ENCODE measurements at regions not wholly inside any gene's neighbourhood (a gene's known extent, or its start where the extent isn't known, plus 50 kb on each side); places are given as distances from the start of the nearest gene placed in this dataset.
A peak's percentile ranks its signal among the peaks of the same experiment; 100 is the strongest.

DNA sequence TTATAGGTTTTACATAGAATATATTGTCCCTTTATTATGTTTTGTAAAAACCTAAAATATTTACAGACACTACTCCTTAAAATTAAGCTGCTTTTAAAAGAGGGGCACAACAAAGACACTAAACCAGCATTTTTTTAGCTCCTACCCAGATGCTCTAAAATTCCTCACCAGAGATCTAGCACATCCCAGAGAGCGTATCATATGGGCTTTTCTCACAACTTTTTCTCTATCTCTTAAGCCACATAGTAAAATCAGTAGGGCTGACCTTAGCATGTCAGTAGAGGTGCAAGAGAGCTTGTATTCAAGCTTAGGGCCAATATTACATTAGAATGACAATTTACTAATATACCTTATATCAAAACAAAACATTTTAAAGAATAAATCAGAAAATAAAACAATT, 216.3 kb downstream of the TMX3 start:
- no peaks in the 10 kb centered on the region for H3K36me3 ChIP-seq (ENCODE audit: control insufficient read depth in 2 of 3, insufficient read depth in 3 of 3, low read length in 3 of 3)
- H3K4me1 ChIP-seq (ENCODE audit: control insufficient read depth in 2 of 3, insufficient read depth in 2 of 3, low read depth in 1 of 3, low read length in 3 of 3): no peaks in the 10 kb centered on the region

GRCh38 chr18:68498185-68498584, 216.7 kb downstream of the TMX3 start:
- intact Hi-C loops (cut with DNase I): no loop called here
- no peak for FAIRE-seq
- TF ChIP-seq, protein P1, sequence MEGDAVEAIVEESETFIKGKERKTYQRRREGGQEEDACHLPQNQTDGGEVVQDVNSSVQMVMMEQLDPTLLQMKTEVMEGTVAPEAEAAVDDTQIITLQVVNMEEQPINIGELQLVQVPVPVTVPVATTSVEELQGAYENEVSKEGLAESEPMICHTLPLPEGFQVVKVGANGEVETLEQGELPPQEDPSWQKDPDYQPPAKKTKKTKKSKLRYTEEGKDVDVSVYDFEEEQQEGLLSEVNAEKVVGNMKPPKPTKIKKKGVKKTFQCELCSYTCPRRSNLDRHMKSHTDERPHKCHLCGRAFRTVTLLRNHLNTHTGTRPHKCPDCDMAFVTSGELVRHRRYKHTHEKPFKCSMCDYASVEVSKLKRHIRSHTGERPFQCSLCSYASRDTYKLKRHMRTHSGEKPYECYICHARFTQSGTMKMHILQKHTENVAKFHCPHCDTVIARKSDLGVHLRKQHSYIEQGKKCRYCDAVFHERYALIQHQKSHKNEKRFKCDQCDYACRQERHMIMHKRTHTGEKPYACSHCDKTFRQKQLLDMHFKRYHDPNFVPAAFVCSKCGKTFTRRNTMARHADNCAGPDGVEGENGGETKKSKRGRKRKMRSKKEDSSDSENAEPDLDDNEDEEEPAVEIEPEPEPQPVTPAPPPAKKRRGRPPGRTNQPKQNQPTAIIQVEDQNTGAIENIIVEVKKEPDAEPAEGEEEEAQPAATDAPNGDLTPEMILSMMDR (IDR thresholded peaks at IDR 0.05; ENCODE audit: borderline replicate concordance, extremely low read depth, insufficient read depth): no peak

More for the DNA sequence above, 216.3 kb downstream of the TMX3 start:
- Histone ChIP-seq H3K9me3 (ENCODE audit: control insufficient read depth in 2 of 3, insufficient read depth in 1 of 3, low read length in 3 of 3) (no peaks in the 10 kb centered on the region), H3K9ac (ENCODE audit: low read length in 3 of 3) (no peak overlapping the region), H3K27me3 (ENCODE audit: control insufficient read depth, insufficient read depth, low read length) (no peaks in the 10 kb centered on the region), H3K27ac (ENCODE audit: low read depth in 2 of 2, low read length in 2 of 2) (no peak overlapping the region), H3K4me3 (ENCODE audit: low read length in 3 of 3) (no peak overlapping the region)
- FAIRE-seq (no peak), DNase-seq (no peak)
- TF ChIP-seq, protein P1 (IDR thresholded peaks at IDR 0.05; ENCODE audit: borderline replicate concordance, extremely low read depth, insufficient read depth): no peak
- intact Hi-C loops (cut with DNase I): no loop called here

DNA sequence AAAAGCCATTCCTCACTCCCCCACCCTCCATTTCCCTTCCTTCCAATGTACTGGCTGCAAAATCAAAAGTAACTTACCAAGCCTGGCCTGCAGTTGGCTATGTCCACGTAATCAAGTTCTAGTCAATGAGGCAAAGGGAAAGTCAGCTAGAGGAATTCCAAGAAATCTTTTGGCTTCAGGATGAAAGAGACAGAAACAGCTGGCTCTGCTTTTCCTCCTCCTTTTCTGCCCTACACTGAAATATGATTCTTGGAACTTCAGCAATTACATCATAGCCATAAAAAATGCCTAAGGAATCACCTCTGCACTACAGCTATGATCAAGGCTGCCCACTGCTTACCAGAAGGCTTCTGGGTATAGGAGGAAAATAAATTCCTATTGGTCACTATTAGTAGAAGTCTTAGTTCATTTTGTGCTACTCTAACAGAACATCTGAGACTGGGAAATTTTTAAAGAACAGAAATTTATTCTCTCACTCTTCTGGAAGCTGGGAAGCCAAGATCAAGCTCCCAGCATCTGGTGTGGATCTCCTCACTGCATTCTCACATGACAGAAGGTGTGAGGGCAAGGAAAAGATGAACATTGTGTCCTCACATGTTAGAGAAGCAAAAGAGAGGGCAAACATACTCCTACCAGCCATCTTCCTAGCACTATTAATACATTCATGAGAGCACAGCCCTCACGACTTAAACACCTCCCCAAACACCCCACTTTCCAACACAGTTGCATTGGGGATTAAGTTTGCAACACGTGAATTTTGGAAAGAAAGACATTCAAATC, 219.9 kb downstream of the TMX3 start:
- Histone ChIP-seq H3K9me3 (ENCODE audit: control insufficient read depth in 2 of 3, insufficient read depth in 1 of 3, low read length in 3 of 3) (no peaks in the 10 kb centered on the region), H3K9ac (ENCODE audit: low read length in 3 of 3) (no peak overlapping the region), H3K36me3 (ENCODE audit: control insufficient read depth in 2 of 3, insufficient read depth in 3 of 3, low read length in 3 of 3) (no peaks in the 10 kb centered on the region), H3K4me1 (ENCODE audit: control insufficient read depth in 2 of 3, insufficient read depth in 2 of 3, low read depth in 1 of 3, low read length in 3 of 3) (no peaks in the 10 kb centered on the region), H3K27me3 (ENCODE audit: control insufficient read depth, insufficient read depth, low read length) (no peaks in the 10 kb centered on the region), H3K4me3 (ENCODE audit: low read length in 3 of 3) (no peak overlapping the region), H3K27ac (ENCODE audit: low read depth in 2 of 2, low read length in 2 of 2) (no peak overlapping the region)
- TF ChIP-seq, protein P1 (IDR thresholded peaks at IDR 0.05; ENCODE audit: borderline replicate concordance, extremely low read depth, insufficient read depth): no peak
- FAIRE-seq: no peak
- intact Hi-C loops (cut with DNase I): no loop called here
- peak in 3 of 5 donors; percentile 23 to 81 (median 70) for DNase-seq

More at GRCh38 chr18:68498185-68498584, 216.7 kb downstream of the TMX3 start:
- Histone ChIP-seq H3K4me3 (ENCODE audit: low read length in 3 of 3) (no peak overlapping the region), H3K27me3 (ENCODE audit: control insufficient read depth, insufficient read depth, low read length) (no peaks in the 10 kb centered on the region), H3K9me3 (ENCODE audit: control insufficient read depth in 2 of 3, insufficient read depth in 1 of 3, low read length in 3 of 3) (no peaks in the 10 kb centered on the region), H3K9ac (ENCODE audit: low read length in 3 of 3) (no peak overlapping the region), H3K36me3 (ENCODE audit: control insufficient read depth in 2 of 3, insufficient read depth in 3 of 3, low read length in 3 of 3) (no peaks in the 10 kb centered on the region), H3K27ac (ENCODE audit: low read depth in 2 of 2, low read length in 2 of 2) (no peak overlapping the region), H3K4me1 (ENCODE audit: control insufficient read depth in 2 of 3, insufficient read depth in 2 of 3, low read depth in 1 of 3, low read length in 3 of 3) (no peaks in the 10 kb centered on the region)
- DNase-seq: no peak
